Fibroblast of villous mesenchyme (primary cell): ENCODE measurements at regions not wholly inside any gene's neighbourhood (a gene's known extent, or its start where the extent isn't known, plus 50 kb on each side); places are given as distances from the start of the nearest gene placed in this dataset.

Experiments used
- DNase-seq: peaks from one replicate; pipeline ENCODE4 v3.0.0-alpha.2; 2010; ENCODE audit warnings: low read depth
- H3K4me3 ChIP-seq: 2 replicates; pipeline ENCODE4 v1.5.1; 2011; ENCODE audit warnings: low read depth, mild to moderate bottlenecking, low read length
- CTCF ChIP-seq: IDR thresholded peaks from 2 replicates; pipeline ENCODE4 v1.5.1; 2012; ENCODE audit warnings: low read depth, mild to moderate bottlenecking, low read length; ENCODE audit not compliant: insufficient read depth

GRCh38 chr4:18957716-18958115 is 936.2 kb upstream of the LCORL start:
- H3K4me3 ChIP-seq: no peak overlapping the region
- no peak for TF ChIP-seq CTCF

GRCh38 chr4:18954538-18954937 is 933.0 kb upstream of the LCORL start:
- H3K4me3 ChIP-seq: no peak overlapping the region
- no peak for DNase-seq
- no peak for TF ChIP-seq CTCF

More at GRCh38 chr4:18957716-18958115, 936.2 kb upstream of the LCORL start:
- DNase-seq: no peak

GRCh38 chr4:18953613-18954012 is 932.1 kb upstream of the LCORL start:
- TF ChIP-seq CTCF: no peak
- H3K4me3 ChIP-seq: no peak overlapping the region
- no peak for DNase-seq

GRCh38 chr4:18945464-18945863 is 923.9 kb upstream of the LCORL start:
- no peak for DNase-seq
- H3K4me3 ChIP-seq: no peak overlapping the region
- no peak for TF ChIP-seq CTCF

GRCh38 chr4:18942874-18943273 is 921.3 kb upstream of the LCORL start:
- no peak overlapping the region for H3K4me3 ChIP-seq
- no peak for DNase-seq
- no peak for TF ChIP-seq CTCF

GRCh38 chr4:18938343-18939099 is 917.0 kb upstream of the LCORL start:
- no peak overlapping the region for H3K4me3 ChIP-seq
- DNase-seq: peak; percentile 2
- TF ChIP-seq CTCF: no peak

- H3K4me3 ChIP-seq: no peak overlapping the region
- DNase-seq: peak; percentile 56
- TF ChIP-seq CTCF: peak; percentile 33
Measured at GRCh38 chr4:18937746-18938145, 916.2 kb upstream of the LCORL start.
